Mesendoderm (in vitro differentiated cells): ENCODE measurements at regions not wholly inside any gene's neighbourhood (a gene's known extent, or its start where the extent isn't known, plus 50 kb on each side); places are given as distances from the start of the nearest gene placed in this dataset.

Experiments used
- DNase-seq: peaks from one replicate; pipeline ENCODE4 v3.0.0; 2013
- H2AK5ac ChIP-seq: 2 replicates; pipeline ENCODE4 v1.6.1; 2013; ENCODE audit warnings: low read length, inconsistent platforms
- H2BK120ac ChIP-seq: 2 replicates; pipeline ENCODE4 v1.6.1; 2013; ENCODE audit warnings: low read depth, mild to moderate bottlenecking, low read length, moderate library complexity, mixed read lengths
- H2BK15ac ChIP-seq: replicated peaks from 2 replicates; pipeline ENCODE4 v1.6.1; 2013; ENCODE audit warnings: low read depth, mild to moderate bottlenecking, moderate library complexity
- H2BK5ac ChIP-seq: 2 replicates; pipeline ENCODE4 v1.6.1; 2013; ENCODE audit warnings: low read length, inconsistent platforms
- H3K18ac ChIP-seq: 2 replicates; pipeline ENCODE4 v1.6.1; 2013; ENCODE audit warnings: mild to moderate bottlenecking, low read length, mixed read lengths
- H3K23ac ChIP-seq: one replicate; pipeline ENCODE4 v1.6.1; 2013; ENCODE audit warnings: low read length
- H3K27ac ChIP-seq: 2 replicates; pipeline ENCODE4 v1.5.1; 2013; ENCODE audit warnings: low read depth, mild to moderate bottlenecking, inconsistent platforms, low read length, moderate library complexity
- H3K27me3 ChIP-seq: 2 replicates; pipeline ENCODE4 v1.6.1; 2013; ENCODE audit warnings: low read length, control low read depth, mild to moderate bottlenecking, inconsistent platforms; ENCODE audit not compliant: insufficient read depth, poor library complexity
- H3K36me3 ChIP-seq: 2 replicates; pipeline ENCODE4 v1.6.1; 2013; ENCODE audit warnings: low read length, inconsistent platforms; ENCODE audit not compliant: control insufficient read depth, insufficient read depth
- H3K4ac ChIP-seq: one replicate; pipeline ENCODE4 v1.6.1; 2013; ENCODE audit warnings: low read depth, mild to moderate bottlenecking, low read length, moderate library complexity
- H3K4me1 ChIP-seq: 2 replicates; pipeline ENCODE4 v1.6.1; 2013; ENCODE audit warnings: low read depth, low read length, inconsistent platforms; ENCODE audit not compliant: control insufficient read depth
- H3K4me2 ChIP-seq: 2 replicates; pipeline ENCODE4 v1.6.1; 2013; ENCODE audit warnings: low read length
- H3K4me3 ChIP-seq: 2 replicates; pipeline ENCODE4 v1.5.1; 2013; ENCODE audit warnings: mild to moderate bottlenecking, low read length
- H3K56ac ChIP-seq: one replicate; pipeline ENCODE4 v1.6.1; 2013; ENCODE audit warnings: low read length
- H3K79me1 ChIP-seq: 2 replicates; pipeline ENCODE4 v1.6.1; 2013; ENCODE audit warnings: low read length, inconsistent platforms
- H3K79me2 ChIP-seq: 2 replicates; pipeline ENCODE4 v1.6.1; 2013; ENCODE audit warnings: mild to moderate bottlenecking, low read length; ENCODE audit not compliant: control insufficient read depth, insufficient read depth
- H3K9ac ChIP-seq: 2 replicates; pipeline ENCODE4 v1.6.1; 2013; ENCODE audit warnings: low read length, inconsistent platforms
- H4K5ac ChIP-seq: one replicate; pipeline ENCODE4 v1.6.1; 2013; ENCODE audit warnings: low read length
- H4K8ac ChIP-seq: one replicate; pipeline ENCODE4 v1.6.1; 2013; ENCODE audit warnings: low read depth, mild to moderate bottlenecking, control low read depth, low read length, moderate library complexity
- WGBS: extraction: QIAGEN DNeasy Blood & Tissue Kit; methylation state at CpG from one replicate; pipeline ENCODE4 v1.1.7; 2013; ENCODE audit warnings: low lambda C conversion rate, missing lambda C conversion rate; ENCODE audit not compliant: insufficient coverage; ENCODE audit errors: extremely low coverage; 5-methylcytosine and 5-hydroxymethylcytosine counted together

DNA sequence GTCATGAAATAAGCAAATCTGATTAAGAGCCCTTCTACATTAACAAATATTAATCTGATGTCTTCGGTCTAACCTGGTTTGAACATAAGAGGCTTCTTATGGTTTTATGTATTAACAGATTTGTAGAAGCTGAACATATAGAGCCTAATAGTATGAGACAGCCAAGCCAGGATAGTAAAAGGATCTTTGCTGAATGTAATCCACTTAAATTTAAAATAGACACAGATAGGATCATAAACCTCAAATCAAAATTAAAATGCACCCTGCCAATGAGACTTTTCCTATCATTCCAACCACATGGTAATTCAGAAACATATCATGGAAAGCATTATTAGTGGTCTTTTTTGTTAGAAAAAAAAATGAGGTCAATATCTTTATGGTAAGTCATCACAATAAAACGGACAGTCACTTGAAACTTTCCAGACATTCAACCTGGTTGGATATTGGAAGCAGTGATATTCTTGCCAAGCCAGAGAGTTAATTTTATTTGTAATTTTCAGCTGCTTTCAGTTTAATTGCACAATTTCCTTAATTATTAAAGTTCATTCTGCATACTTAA is 606.9 kb upstream of the SALL1 start:
- no peak overlapping the region for H3K23ac ChIP-seq

DNA sequence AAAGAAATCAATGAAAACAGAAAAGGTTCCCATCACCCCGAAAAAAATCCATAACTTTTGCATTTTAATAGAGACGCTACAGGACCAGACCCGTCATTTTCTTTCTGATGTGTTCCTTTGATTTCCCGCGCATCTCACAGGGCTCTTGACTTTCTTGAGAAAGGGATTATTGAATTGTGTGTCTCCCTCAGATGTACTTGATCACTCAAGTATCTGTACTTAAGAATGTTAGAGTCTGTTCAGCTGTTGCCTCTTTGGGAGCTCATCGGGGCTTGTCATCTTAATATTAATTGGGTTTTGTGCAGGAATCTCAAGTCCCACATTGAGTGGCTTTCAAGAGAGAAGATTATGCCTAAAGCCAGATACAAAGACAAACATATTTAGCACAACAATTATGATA is 606.4 kb upstream of the SALL1 start:
- H3K79me1 ChIP-seq = no peaks in the 10 kb centered on the region

More for the DNA sequence above, 606.9 kb upstream of the SALL1 start:
- Histone ChIP-seq H3K18ac (no peak overlapping the region), H3K27me3 (no peaks in the 10 kb centered on the region), H2AK5ac (no peak overlapping the region), H3K9ac (no peak overlapping the region), H3K27ac (no peak overlapping the region), H3K4me2 (no peak overlapping the region), H3K36me3 (no peaks in the 10 kb centered on the region), H3K4ac (no peak overlapping the region), H3K79me2 (no peaks in the 10 kb centered on the region), H4K5ac (no peak overlapping the region), H3K4me3 (no peak overlapping the region), H2BK120ac (no peak overlapping the region), H3K79me1 (no peaks in the 10 kb centered on the region), H3K56ac (no peak overlapping the region), H3K4me1 (peaks cover 5% of the 10 kb centered on the region), H4K8ac (no peak overlapping the region), H2BK15ac (no peak overlapping the region), H2BK5ac (no peak overlapping the region)
- no CpG with 5 or more reads among the region's 2 CpGs for WGBS
- no peak for DNase-seq

DNA sequence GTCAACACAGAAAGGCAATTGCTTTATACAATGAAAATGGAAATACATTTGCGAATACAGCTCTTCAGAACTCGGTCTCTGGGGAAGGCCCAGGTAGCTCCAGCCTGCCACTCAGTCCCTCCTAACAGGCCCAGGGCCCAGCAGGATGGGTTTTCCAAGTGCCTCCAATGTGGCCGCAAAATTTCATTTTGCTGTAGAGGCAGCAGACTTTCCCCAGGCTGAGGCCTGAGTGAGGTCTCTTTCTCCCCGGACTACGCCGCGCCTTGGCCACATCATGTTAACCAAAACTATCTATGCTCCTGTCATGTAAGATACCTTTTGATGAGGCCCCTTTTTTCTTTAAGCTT is 606.0 kb upstream of the SALL1 start:
- no peaks in the 10 kb centered on the region for H3K36me3 ChIP-seq
- H3K56ac ChIP-seq = no peak overlapping the region
- H2BK5ac ChIP-seq = no peak overlapping the region
- no peak overlapping the region for H3K4me3 ChIP-seq
- no peak overlapping the region for H3K4me2 ChIP-seq
- no peak overlapping the region for H3K9ac ChIP-seq
- H3K27ac ChIP-seq = no peak overlapping the region
- no CpG with 5 or more reads among the region's 7 CpGs for WGBS
- no peak for DNase-seq
- H3K4me1 ChIP-seq = peaks cover 4% of the 10 kb centered on the region
- no peak overlapping the region for H2BK120ac ChIP-seq
- H3K18ac ChIP-seq = peak overlapping the region; percentile 80
- no peak overlapping the region for H4K5ac ChIP-seq
- H3K79me1 ChIP-seq = no peaks in the 10 kb centered on the region
- no peaks in the 10 kb centered on the region for H3K79me2 ChIP-seq
- H3K23ac ChIP-seq = no peak overlapping the region
- no peak overlapping the region for H2AK5ac ChIP-seq
- peak overlapping the region; percentile 79 for H3K4ac ChIP-seq
- H3K27me3 ChIP-seq = no peaks in the 10 kb centered on the region
- no peak overlapping the region for H2BK15ac ChIP-seq
- no peak overlapping the region for H4K8ac ChIP-seq

More for the DNA sequence above, 606.4 kb upstream of the SALL1 start:
- H2BK15ac ChIP-seq = no peak overlapping the region
- no peaks in the 10 kb centered on the region for H3K79me2 ChIP-seq
- no peak overlapping the region for H2AK5ac ChIP-seq
- H3K4me1 ChIP-seq = peaks cover 4% of the 10 kb centered on the region
- H3K27me3 ChIP-seq = no peaks in the 10 kb centered on the region
- no peak for DNase-seq
- H2BK5ac ChIP-seq = no peak overlapping the region
- H2BK120ac ChIP-seq = no peak overlapping the region
- H4K8ac ChIP-seq = no peak overlapping the region
- no peak overlapping the region for H3K4me3 ChIP-seq
- H4K5ac ChIP-seq = no peak overlapping the region
- no peak overlapping the region for H3K18ac ChIP-seq
- no peak overlapping the region for H3K56ac ChIP-seq
- no peak overlapping the region for H3K27ac ChIP-seq
- H3K23ac ChIP-seq = no peak overlapping the region
- H3K4me2 ChIP-seq = no peak overlapping the region
- H3K36me3 ChIP-seq = no peaks in the 10 kb centered on the region
- WGBS = no CpG with 5 or more reads among the region's 6 CpGs
- H3K9ac ChIP-seq = no peak overlapping the region
- no peak overlapping the region for H3K4ac ChIP-seq

DNA sequence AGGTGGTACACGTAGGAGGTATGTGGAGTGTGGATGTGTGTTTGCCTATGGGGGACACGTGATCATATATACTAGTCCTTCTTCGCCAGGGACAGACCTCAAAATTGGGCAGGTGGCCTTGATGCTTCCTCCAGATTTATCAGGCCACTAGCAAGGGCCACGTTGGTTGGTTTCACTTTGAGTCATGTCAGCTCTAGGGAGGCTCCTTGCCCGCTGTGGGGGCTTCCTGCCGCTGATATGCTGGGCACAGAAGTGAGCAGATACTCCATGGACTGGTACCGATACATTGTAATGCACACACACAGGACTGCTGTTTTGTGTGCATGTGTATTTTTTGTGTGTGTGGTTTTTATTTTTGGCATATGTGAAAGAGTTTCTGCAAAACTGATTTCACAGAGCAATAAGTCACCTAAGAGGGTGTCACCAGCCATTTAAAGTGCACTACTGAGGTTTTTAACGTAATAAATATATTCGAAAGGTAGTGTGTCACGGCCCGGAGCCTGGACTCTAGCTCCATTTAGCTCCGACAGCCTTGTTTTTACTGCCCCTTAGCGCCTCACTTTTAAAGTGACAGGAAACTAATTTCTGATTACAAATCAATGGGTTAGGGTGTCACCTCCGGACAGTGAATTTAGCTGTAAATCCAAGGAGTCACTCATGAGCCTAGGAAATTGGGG is 605.5 kb upstream of the SALL1 start:
- Histone ChIP-seq H3K23ac (no peak overlapping the region), H3K27me3 (no peaks in the 10 kb centered on the region), H3K79me1 (no peaks in the 10 kb centered on the region), H3K56ac (peak overlapping the region; percentile 31), H3K79me2 (no peaks in the 10 kb centered on the region), H3K9ac (no peak overlapping the region), H3K27ac (no peak overlapping the region), H3K4me3 (no peak overlapping the region), H2BK5ac (no peak overlapping the region), H3K36me3 (no peaks in the 10 kb centered on the region), H4K5ac (no peak overlapping the region), H4K8ac (no peak overlapping the region), H2AK5ac (no peak overlapping the region), H3K4me1 (peaks cover 4% of the 10 kb centered on the region), H2BK120ac (no peak overlapping the region), H3K18ac (peak overlapping the region; percentile 80), H3K4ac (no peak overlapping the region), H2BK15ac (no peak overlapping the region), H3K4me2 (no peak overlapping the region)
- DNase-seq = no peak
- no CpG with 5 or more reads among the region's 14 CpGs for WGBS

DNA sequence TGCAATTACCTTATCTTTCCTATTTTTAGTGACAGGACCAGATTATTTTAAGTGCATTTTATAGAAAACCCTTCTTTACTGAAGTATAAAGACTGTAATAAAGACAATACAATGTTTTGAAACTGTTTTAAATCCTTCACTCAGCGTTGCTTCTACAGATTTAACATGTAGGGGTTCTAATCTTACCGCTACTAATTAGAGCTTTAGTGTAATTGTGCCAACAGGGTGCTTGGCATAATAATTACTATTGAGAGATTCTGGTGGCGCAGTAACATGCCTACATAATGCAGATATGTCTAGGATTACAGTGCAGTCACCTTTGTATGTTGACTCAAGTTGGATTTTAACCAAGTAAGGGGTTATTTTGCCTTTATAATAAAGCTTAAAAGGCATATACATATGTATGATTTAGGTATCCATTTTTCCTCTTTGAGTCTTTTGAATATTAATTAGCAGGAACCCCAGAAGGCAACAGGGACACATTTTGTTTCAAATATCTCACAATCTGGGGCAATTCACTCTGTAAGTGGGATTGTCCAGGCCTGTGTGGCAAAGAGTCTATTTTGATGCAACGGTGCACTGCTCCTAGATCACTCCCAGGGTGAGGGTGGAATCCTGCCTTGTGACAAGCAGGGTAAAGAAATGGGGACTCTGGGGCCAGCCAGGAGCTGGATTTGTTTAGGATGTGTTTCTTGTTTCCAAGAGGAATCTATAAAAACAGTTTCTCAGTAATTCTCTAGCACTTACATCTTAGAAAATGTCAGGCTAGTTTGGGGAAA is 604.7 kb upstream of the SALL1 start:
- no peak overlapping the region for H3K18ac ChIP-seq
- H3K4me1 ChIP-seq = peaks cover 4% of the 10 kb centered on the region
- no peaks in the 10 kb centered on the region for H3K27me3 ChIP-seq
- no peak overlapping the region for H4K8ac ChIP-seq
- no peak overlapping the region for H3K27ac ChIP-seq
- no peak overlapping the region for H2AK5ac ChIP-seq
- H2BK15ac ChIP-seq = no peak overlapping the region
- H3K9ac ChIP-seq = no peak overlapping the region
- H2BK120ac ChIP-seq = no peak overlapping the region
- H4K5ac ChIP-seq = no peak overlapping the region
- H2BK5ac ChIP-seq = no peak overlapping the region
- H3K79me2 ChIP-seq = no peaks in the 10 kb centered on the region
- no peak overlapping the region for H3K4me2 ChIP-seq
- no peak overlapping the region for H3K56ac ChIP-seq
- H3K36me3 ChIP-seq = no peaks in the 10 kb centered on the region
- no peaks in the 10 kb centered on the region for H3K79me1 ChIP-seq
- H3K4me3 ChIP-seq = no peak overlapping the region
- DNase-seq = no peak
- no peak overlapping the region for H3K23ac ChIP-seq
- no peak overlapping the region for H3K4ac ChIP-seq
- WGBS = no CpG with 5 or more reads among the region's 4 CpGs
